Stimulated activated CD4-positive, alpha-beta T cell treated with anti-CD3 and anti-CD28 coated beads, Interleukin-4, amount 100 ng/mL, for 48 hours (primary cell): ENCODE measurements at regions not wholly inside any gene's neighbourhood (a gene's known extent, or its start where the extent isn't known, plus 50 kb on each side); places are given as distances from the start of the nearest gene placed in this dataset.

Source experiments
- DNase-seq, 2 donors: peaks; one replicate each; pipeline ENCODE4 v3.0.0-alpha.2; 2020; ENCODE audit warnings: low read depth in 2 of 2

- DNase-seq, result no peak
These were observed 416.2 kb upstream of the CCDC196 start for GRCh38 chr14:66069830-66070541.

DNA sequence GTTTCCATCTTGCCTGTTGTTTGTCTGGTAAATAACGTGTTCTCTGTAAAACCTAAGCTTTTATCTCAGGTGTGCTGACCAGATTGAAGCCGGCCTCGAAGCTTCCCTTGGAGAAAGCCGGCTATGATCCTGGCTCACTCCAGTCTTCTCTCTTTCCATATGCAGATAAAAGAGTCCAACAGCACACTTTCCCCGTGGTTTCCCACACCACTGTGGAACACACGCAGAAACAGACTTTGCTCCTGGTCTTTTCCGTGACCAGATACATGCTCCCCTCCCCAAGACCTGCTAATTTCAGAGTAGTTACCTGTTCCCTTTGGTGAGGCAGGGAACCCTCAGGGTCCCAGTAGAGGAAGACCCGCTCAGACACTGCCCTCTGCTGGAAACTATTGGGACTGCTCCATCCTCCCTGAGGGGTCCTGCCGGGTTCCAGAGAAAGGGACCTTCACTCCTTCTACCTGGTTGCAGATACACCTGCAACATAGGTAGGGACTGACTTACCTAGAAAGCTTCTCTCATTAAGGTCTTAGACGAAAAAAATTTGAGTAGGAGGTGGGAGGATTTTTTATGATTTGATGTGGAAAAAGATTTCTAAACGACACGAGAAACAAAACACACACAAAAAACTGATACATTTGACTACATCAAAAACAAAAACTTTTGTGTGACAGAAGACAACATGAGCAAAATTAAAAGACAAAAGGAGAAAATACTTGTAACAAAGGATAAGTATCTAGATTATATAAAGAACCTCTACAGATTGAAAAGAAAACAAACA is 415.4 kb upstream of the CCDC196 start:
- DNase-seq, result peak; percentile 40 to 68

GRCh38 chr14:66072190-66073084 is 413.7 kb upstream of the CCDC196 start:
- no peak for DNase-seq

GRCh38 chr14:66074537-66074936 is 411.6 kb upstream of the CCDC196 start:
- DNase-seq, result no peak

GRCh38 chr14:66076176-66076575 is 410.0 kb upstream of the CCDC196 start:
- DNase-seq, result no peak

GRCh38 chr14:66078006-66078405 is 408.2 kb upstream of the CCDC196 start:
- no peak for DNase-seq

GRCh38 chr14:66081594-66082376 is 404.4 kb upstream of the CCDC196 start:
- no peak for DNase-seq

DNA sequence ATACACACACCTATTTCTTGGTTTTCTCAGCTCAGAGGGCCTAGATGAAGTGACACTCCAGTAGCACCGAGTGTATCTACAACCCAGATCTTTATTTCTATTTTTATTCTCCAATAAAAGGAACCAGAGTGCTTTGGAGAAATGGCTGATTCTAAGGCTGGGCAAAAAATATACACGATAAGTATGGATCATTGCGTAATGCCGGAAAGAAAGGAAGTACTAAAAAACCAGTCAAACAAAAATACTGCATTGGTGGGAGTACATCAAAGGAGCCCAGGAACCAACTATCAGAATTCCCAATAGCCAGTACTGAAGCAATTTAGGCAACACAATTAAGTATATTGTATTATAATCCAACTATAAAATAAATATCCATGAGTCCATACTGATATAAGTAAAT is 400.9 kb upstream of the CCDC196 start:
- DNase-seq, result no peak

GRCh38 chr14:66085665-66086064 is 400.5 kb upstream of the CCDC196 start:
- DNase-seq, result no peak

- no peak for DNase-seq
These were observed 398.9 kb upstream of the CCDC196 start for GRCh38 chr14:66087231-66087630.

- DNase-seq, result no peak
These were observed 397.5 kb upstream of the CCDC196 start for GRCh38 chr14:66088656-66089055.

DNA sequence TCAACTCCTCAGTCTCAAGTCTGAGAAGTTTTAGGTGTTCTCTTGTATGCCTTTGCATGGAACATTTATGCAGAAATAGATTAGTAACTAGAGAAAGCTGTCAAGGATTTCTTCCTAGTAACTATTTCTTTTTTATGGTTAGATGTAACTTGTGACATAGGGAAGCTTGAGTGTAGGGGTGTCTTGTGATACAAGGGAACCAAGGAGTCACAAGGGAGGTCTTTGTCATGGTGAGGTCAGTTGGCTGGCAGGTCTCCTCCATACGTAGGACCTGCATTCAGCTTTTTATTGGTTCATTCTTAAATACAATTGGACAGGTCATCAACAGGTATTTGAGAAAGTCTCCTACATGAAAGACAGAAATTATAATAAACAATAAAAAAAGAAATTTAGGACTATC is 394.0 kb upstream of the CCDC196 start:
- no peak for DNase-seq

DNA sequence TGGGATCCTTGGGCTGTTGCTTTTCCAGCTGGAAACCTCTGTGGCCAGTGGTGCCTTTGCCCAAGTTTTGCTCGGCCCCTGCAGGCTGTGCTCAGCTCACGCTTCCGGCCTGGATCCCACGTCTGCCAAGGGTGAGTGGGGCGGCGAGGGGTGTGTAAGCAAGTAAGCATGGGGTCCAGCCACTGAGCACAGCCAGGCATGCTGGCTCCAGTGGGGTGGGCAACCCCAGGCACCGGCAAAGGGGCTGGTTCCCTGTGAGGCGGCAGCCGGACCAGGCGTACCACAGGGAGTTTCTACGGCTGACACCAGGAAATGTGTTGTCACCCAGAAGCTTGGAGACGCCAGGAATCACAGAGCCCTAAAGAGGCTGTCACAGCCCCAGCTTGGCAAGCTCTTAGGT is 393.4 kb upstream of the CCDC196 start:
- no peak for DNase-seq

DNA sequence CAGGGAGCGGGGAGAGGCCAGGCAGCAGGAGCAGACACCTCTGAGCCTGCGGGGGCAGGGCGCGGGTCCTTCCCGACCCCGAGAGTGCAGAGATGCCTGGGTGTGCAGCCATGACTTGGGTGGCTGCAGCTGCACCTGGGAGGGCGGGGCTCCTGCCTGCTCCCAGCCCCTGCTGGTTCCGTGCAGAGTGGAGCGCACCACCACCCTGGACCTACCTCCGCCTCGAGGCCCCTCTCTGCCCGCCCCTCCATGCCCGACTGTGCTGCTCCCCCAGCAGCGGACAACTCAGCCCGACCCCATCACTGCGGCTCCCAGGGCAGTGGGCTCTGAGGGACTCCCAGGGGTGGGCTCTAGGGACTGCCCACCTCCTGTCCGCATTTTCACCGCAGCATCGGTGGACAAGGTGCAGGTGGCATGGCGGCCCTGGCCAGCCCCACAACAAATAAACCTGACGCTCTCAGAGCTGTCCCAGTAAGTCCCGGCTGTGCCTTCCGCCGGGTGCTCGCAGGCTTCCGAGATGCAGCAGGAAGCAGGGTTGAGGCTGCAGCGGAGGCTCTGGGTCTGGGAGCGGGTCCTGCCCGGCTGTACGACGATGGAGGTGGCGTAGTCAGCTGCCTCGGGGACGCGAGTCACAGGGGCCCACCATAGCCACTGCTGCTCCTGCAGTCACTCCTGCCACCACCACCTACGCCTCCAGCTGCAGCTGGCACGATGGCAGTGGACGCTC is 392.0 kb upstream of the CCDC196 start:
- no peak for DNase-seq

GRCh38 chr14:66099451-66099850 is 386.7 kb upstream of the CCDC196 start:
- DNase-seq, result no peak

DNA sequence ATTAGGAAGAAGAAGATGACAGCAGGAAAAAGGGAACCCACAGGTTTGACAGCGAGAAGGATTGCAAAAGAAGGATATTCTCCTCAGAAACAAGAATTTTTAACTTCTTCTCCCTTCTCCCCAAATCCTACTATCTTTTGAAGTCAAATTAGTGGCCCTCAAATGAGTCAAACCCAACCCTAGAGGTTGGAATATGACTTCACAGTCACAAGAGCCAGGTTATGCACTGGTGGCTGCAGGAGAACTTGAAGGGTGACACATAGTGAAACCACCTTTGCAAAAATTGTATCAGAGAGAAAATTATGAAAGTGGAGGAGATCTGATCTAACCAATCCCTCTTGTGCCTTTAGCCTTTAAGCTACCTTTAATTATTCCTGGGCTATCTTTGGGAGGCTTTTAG is 386.2 kb upstream of the CCDC196 start:
- DNase-seq, result no peak

GRCh38 chr14:66101662-66102061 is 384.5 kb upstream of the CCDC196 start:
- DNase-seq, result no peak

- no peak for DNase-seq
These were observed 381.7 kb upstream of the CCDC196 start for GRCh38 chr14:66104486-66104885.

DNA sequence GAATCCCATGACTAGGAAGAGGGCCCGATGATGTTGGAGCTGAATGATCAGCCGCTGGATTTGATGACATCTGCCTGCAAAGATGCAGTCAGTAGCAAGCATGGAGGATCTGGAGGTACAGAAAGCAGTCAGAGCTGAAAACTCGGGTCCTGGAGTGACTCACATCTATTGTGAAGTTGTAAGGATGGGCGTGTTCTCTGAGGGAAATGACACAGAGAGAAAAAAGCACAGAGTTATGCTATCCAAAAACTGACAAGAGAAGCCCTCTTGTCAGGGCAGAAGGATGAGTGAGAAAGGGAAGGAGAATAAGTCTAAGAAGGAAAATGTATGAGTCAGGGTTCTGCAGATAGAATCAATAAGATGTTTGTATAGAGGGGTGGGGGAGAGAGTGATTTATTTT is 380.4 kb upstream of the CCDC196 start:
- no peak for DNase-seq

- no peak for DNase-seq
These were observed 376.7 kb upstream of the CCDC196 start for GRCh38 chr14:66109426-66109825.

DNA sequence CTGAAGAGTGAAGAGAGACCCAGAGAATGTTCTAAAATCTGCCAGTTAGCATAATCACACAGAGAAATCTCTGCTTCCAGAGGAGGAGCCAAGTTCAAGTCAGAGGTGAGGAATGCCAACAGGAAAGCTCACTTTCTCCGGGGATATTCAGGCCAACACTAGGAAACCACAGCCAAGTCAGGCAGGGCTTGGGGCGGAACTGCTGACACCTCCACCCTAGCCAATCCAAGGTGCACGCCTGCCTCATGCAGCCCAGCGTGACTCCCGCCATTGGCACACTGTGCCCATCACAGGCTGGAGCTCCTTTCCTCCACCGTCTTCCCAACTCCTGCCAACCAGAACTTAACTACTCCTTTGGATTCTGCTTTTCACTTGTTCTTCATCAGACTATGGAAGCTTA is 374.3 kb upstream of the CCDC196 start:
- no peak for DNase-seq
